ENCODE measurements at regions not wholly inside any gene's neighbourhood (a gene's known extent, or its start where the extent isn't known, plus 50 kb on each side); places are given as distances from the start of the nearest gene placed in this dataset.

DNA sequence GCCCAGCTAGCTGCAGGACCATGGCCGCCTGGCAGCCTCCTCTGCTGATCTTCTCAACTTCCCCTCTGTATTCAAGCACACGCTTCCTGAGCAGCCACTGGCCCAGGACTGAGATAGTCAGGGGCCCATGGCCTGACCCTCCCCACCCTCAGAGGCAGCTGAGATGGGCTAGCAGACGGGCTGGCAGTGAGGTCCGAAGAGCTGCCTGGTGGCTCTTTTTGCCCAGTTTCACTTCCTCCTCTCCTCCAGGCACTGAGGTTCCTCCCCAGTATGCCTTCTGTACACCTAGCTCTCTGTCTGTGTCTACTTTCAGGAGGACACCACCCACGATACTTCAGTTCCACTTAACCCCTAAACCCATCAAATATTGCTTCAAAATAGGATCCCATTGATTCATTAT, 395.6 kb downstream of the TNS3 start:
- H2BK120ac ChIP-seq (replicated peaks; ENCODE audit: low read depth, low read length), result no peak overlapping the region
- no peak overlapping the region for H3K23ac ChIP-seq (ENCODE audit: insufficient read length)
- H3K27ac ChIP-seq (ENCODE audit: low read depth, low read length), result no peak overlapping the region
- no peak overlapping the region for H3K4me2 ChIP-seq (ENCODE audit: insufficient read depth in 1 of 2, low read depth in 2 of 2, low read length in 2 of 2)
- H2AFZ ChIP-seq (ENCODE audit: low read length), result no peak overlapping the region
- H3K9me3 ChIP-seq (ENCODE audit: insufficient read depth in 2 of 2, low read depth in 1 of 2, low read length in 1 of 2), result no peaks in the 10 kb centered on the region
- FAIRE-seq (no peak), DNase-seq (ENCODE audit: low read depth in 1 of 2, low spot score in 2 of 2) (no peak)
- no peaks in the 10 kb centered on the region for H3K36me3 ChIP-seq (ENCODE audit: control insufficient read depth in 2 of 4, insufficient read depth in 4 of 4, low read length in 3 of 4)
- no peak overlapping the region for H3K4me3 ChIP-seq (ENCODE audit: extremely low read depth in 1 of 4, insufficient read depth in 2 of 4, low read depth in 3 of 4, low read length in 4 of 4)
- ChIA-PET CTCF (ENCODE audit: partially characterized antibody) (interaction anchor here (0.6 to 1.9 kb wide), 5 partner anchors 32 to 1268 kb away, joined by 3 to 6 read pairs (median 3); no protein-coding TSS in a partner anchor), POLR2A (ENCODE audit: partially characterized antibody) (no interaction called here)
- peak overlapping the region; percentile 16 for H3K4ac ChIP-seq (replicated peaks; ENCODE audit: insufficient read length, low read depth, low read length)
- no peaks in the 10 kb centered on the region for H3K4me1 ChIP-seq (replicated peaks in 1 of 4; ENCODE audit: control insufficient read depth in 3 of 4, insufficient read depth in 4 of 4, low read length in 3 of 4)
- H4K91ac ChIP-seq (replicated peaks; ENCODE audit: insufficient read length, low read length), result no peak overlapping the region
- H3K14ac ChIP-seq (ENCODE audit: insufficient read length), result no peak overlapping the region
- no peak overlapping the region for H2BK12ac ChIP-seq (ENCODE audit: low read depth, low read length)
- H3K18ac ChIP-seq (ENCODE audit: extremely low read depth, low read length), result no peak overlapping the region
- WGBS, 2 experiments (ENCODE audit: extremely low coverage in 1 of 2, insufficient coverage in 1 of 2, insufficient read length in 1 of 2, insufficient replicate concordance in 2 of 2, low coverage in 1 of 2, low lambda C conversion rate in 2 of 2, missing lambda C conversion rate in 1 of 2), result 90% methylated on average over 5 of the region's 5 CpGs; no CpG with 5 or more reads in 1 of the 2 experiments
- H2BK15ac ChIP-seq (ENCODE audit: low read length), result no peak overlapping the region
- no peak overlapping the region for H4K5ac ChIP-seq (ENCODE audit: insufficient read length, low read depth, low read length)
- no peak overlapping the region for H2BK20ac ChIP-seq (ENCODE audit: low read length)
- H3K56ac ChIP-seq (replicated peaks; ENCODE audit: insufficient read length, low read depth, low read length), result no peak overlapping the region
- H3K27me3 ChIP-seq (replicated peaks in 1 of 4; ENCODE audit: control insufficient read depth in 3 of 4, extremely low read depth in 1 of 4, insufficient read depth in 3 of 4, low read length in 3 of 4), result no peaks in the 10 kb centered on the region
- no peak overlapping the region for H3K9ac ChIP-seq (replicated peaks in 1 of 4; ENCODE audit: extremely low read depth in 1 of 4, low read depth in 3 of 4, low read length in 3 of 4)
- H2BK5ac ChIP-seq (ENCODE audit: low read depth, low read length), result no peak overlapping the region
- no peaks in the 10 kb centered on the region for H3K79me2 ChIP-seq (ENCODE audit: control insufficient read depth in 1 of 2, insufficient read depth in 2 of 2, low read length in 2 of 2)
- H4K8ac ChIP-seq (ENCODE audit: extremely low read depth, insufficient read depth, low read length), result no peak overlapping the region
- no peaks in the 10 kb centered on the region for H4K20me1 ChIP-seq (replicated peaks in 1 of 2; ENCODE audit: control insufficient read depth in 1 of 2, insufficient read depth in 2 of 2, low read length in 2 of 2)
- H3K23me2 ChIP-seq (ENCODE audit: low read depth, low read length), result no peaks in the 10 kb centered on the region
- H2AK5ac ChIP-seq (ENCODE audit: low read depth, low read length), result no peak overlapping the region
- H3K79me1 ChIP-seq (ENCODE audit: low read depth, low read length), result no peaks in the 10 kb centered on the region
- no peak for TF ChIP-seq CHD7 (IDR thresholded peaks at IDR 0.05; ENCODE audit: insufficient replicate concordance, low read length)

Measured in H1 (cell line).